Activated naive CD4-positive, alpha-beta T cell treated with anti-CD3 and anti-CD28 coated beads for 36 hours (primary cell): ENCODE measurements at regions not wholly inside any gene's neighbourhood (a gene's known extent, or its start where the extent isn't known, plus 50 kb on each side); places are given as distances from the start of the nearest gene placed in this dataset.

ENCODE experiments used
- CTCF ChIA-PET: fragments of 350-600 bp; sonication (Branson Sonifier 250); formaldehyde crosslinking; loops from one replicate; lab custom pipeline; 2021; ENCODE audit warnings: antibody characterized with exemption; lab: Charles Lee
- DNase-seq: peaks from one replicate; pipeline ENCODE4 v3.0.0-alpha.2; 2020
- H3K27ac Mint-ChIP-seq: one replicate; pipeline ENCODE4 v1.8.0; 2021; ENCODE audit warnings: mild to moderate bottlenecking, mixed read lengths
- H3K27me3 Mint-ChIP-seq: one replicate; pipeline ENCODE4 v1.8.0; 2021; ENCODE audit warnings: low read depth, mixed read lengths
- H3K36me3 Mint-ChIP-seq: one replicate; pipeline ENCODE4 v1.8.0; 2021; ENCODE audit warnings: low read depth, mixed read lengths
- H3K4me1 Mint-ChIP-seq: one replicate; pipeline ENCODE4 v1.8.0; 2021; ENCODE audit warnings: low read depth, mixed read lengths
- H3K4me3 Mint-ChIP-seq: one replicate; pipeline ENCODE4 v1.8.0; 2021; ENCODE audit warnings: mild to moderate bottlenecking, moderate library complexity, mixed read lengths
- H3K9me3 Mint-ChIP-seq: one replicate; pipeline ENCODE4 v1.8.0; 2021; ENCODE audit warnings: mixed read lengths
- intact Hi-C: fragments of 100-400 bp; cut with micrococcal nuclease; formaldehyde crosslinking; loops from one replicate; pipeline ENCODE4 v1.15.1; 2023

GRCh38 chr9:89718176-89718575 lies 113.4 kb downstream of the GADD45G start:
- Mint-ChIP-seq H3K27ac (no peak overlapping the region), H3K9me3 (peaks cover 2% of the 10 kb centered on the region), H3K27me3 (no peaks in the 10 kb centered on the region), H3K4me3 (no peak overlapping the region), H3K4me1 (peaks cover 14% of the 10 kb centered on the region), H3K36me3 (no peaks in the 10 kb centered on the region)
- intact Hi-C loops, result no loop called here
- no peak for DNase-seq
- CTCF ChIA-PET, result no interaction called here

- Mint-ChIP-seq H3K36me3 (no peaks in the 10 kb centered on the region), H3K4me1 (peaks cover 14% of the 10 kb centered on the region), H3K27me3 (no peaks in the 10 kb centered on the region), H3K9me3 (peaks cover 2% of the 10 kb centered on the region), H3K27ac (no peak overlapping the region), H3K4me3 (no peak overlapping the region)
- intact Hi-C loops, result no loop called here
- CTCF ChIA-PET, result no interaction called here
- DNase-seq, result no peak
Observed at GRCh38 chr9:89718651-89719050, 113.8 kb downstream of the GADD45G start.

GRCh38 chr9:89719202-89719601 lies 114.4 kb downstream of the GADD45G start:
- intact Hi-C loops, result no loop called here
- CTCF ChIA-PET, result interaction anchor here (0.8 to 1.5 kb wide), 2 partner anchors 24 to 116 kb away, joined by 3 read pairs; no protein-coding TSS in a partner anchor
- Mint-ChIP-seq H3K27ac (no peak overlapping the region), H3K4me1 (peaks cover 14% of the 10 kb centered on the region), H3K36me3 (no peaks in the 10 kb centered on the region), H3K4me3 (no peak overlapping the region), H3K27me3 (no peaks in the 10 kb centered on the region), H3K9me3 (peaks cover 2% of the 10 kb centered on the region)
- no peak for DNase-seq

GRCh38 chr9:89720696-89721175 lies 115.9 kb downstream of the GADD45G start:
- H3K4me1 Mint-ChIP-seq, result peaks cover 3% of the 10 kb centered on the region
- no peak overlapping the region for H3K4me3 Mint-ChIP-seq

GRCh38 chr9:89721176-89721700 lies 116.4 kb downstream of the GADD45G start:
- no peak overlapping the region for H3K27ac Mint-ChIP-seq
- intact Hi-C loops, result no loop called here
- H3K27me3 Mint-ChIP-seq, result no peaks in the 10 kb centered on the region
- peaks cover 2% of the 10 kb centered on the region for H3K9me3 Mint-ChIP-seq
- no peaks in the 10 kb centered on the region for H3K36me3 Mint-ChIP-seq
- DNase-seq, result no peak
- H3K4me1 Mint-ChIP-seq, result no peaks in the 10 kb centered on the region
- no peak overlapping the region for H3K4me3 Mint-ChIP-seq
- CTCF ChIA-PET, result interaction anchor here (1.5 kb wide), 1 partner anchor 40 kb away, joined by 4 read pairs; no protein-coding TSS in a partner anchor

More at GRCh38 chr9:89720696-89721175, 115.9 kb downstream of the GADD45G start:
- H3K27me3 Mint-ChIP-seq, result no peaks in the 10 kb centered on the region
- intact Hi-C loops, result no loop called here
- no peak overlapping the region for H3K27ac Mint-ChIP-seq
- H3K9me3 Mint-ChIP-seq, result peaks cover 2% of the 10 kb centered on the region
- no peaks in the 10 kb centered on the region for H3K36me3 Mint-ChIP-seq
- DNase-seq, result no peak
- CTCF ChIA-PET, result interaction anchor here (0.7 to 1.5 kb wide), 3 partner anchors 41 to 122 kb away, joined by 3 to 4 read pairs (median 3); no protein-coding TSS in a partner anchor

- CTCF ChIA-PET, result no interaction called here
- no peak overlapping the region for H3K27ac Mint-ChIP-seq
- H3K9me3 Mint-ChIP-seq, result peaks cover 1% of the 10 kb centered on the region
- intact Hi-C loops, result no loop called here
- no peaks in the 10 kb centered on the region for H3K4me1 Mint-ChIP-seq
- H3K36me3 Mint-ChIP-seq, result no peaks in the 10 kb centered on the region
- no peaks in the 10 kb centered on the region for H3K27me3 Mint-ChIP-seq
- DNase-seq, result no peak
- H3K4me3 Mint-ChIP-seq, result no peak overlapping the region
Observed at GRCh38 chr9:89721971-89722530, 117.2 kb downstream of the GADD45G start.

- DNase-seq, result no peak
- H3K36me3 Mint-ChIP-seq, result no peaks in the 10 kb centered on the region
- no peaks in the 10 kb centered on the region for H3K9me3 Mint-ChIP-seq
- intact Hi-C loops, result no loop called here
- H3K4me1 Mint-ChIP-seq, result no peaks in the 10 kb centered on the region
- no peak overlapping the region for H3K27ac Mint-ChIP-seq
- CTCF ChIA-PET, result no interaction called here
- H3K27me3 Mint-ChIP-seq, result no peaks in the 10 kb centered on the region
- no peak overlapping the region for H3K4me3 Mint-ChIP-seq
Observed at GRCh38 chr9:89722712-89723111, 117.9 kb downstream of the GADD45G start.

- Mint-ChIP-seq H3K4me3 (no peak overlapping the region), H3K36me3 (no peaks in the 10 kb centered on the region), H3K4me1 (no peaks in the 10 kb centered on the region), H3K27ac (no peak overlapping the region), H3K27me3 (no peaks in the 10 kb centered on the region), H3K9me3 (no peaks in the 10 kb centered on the region)
- CTCF ChIA-PET, result no interaction called here
- DNase-seq, result no peak
- intact Hi-C loops, result no loop called here
Observed at GRCh38 chr9:89723469-89724100, 118.8 kb downstream of the GADD45G start.

- CTCF ChIA-PET, result no interaction called here
Observed at GRCh38 chr9:89724659-89725058, 119.8 kb downstream of the GADD45G start.

GRCh38 chr9:89725271-89725670 lies 120.5 kb downstream of the GADD45G start:
- Mint-ChIP-seq H3K4me1 (no peaks in the 10 kb centered on the region), H3K27me3 (no peaks in the 10 kb centered on the region), H3K4me3 (no peak overlapping the region), H3K36me3 (no peaks in the 10 kb centered on the region), H3K27ac (no peak overlapping the region), H3K9me3 (no peaks in the 10 kb centered on the region)
- CTCF ChIA-PET, result no interaction called here
- DNase-seq, result no peak
- intact Hi-C loops, result no loop called here

More at GRCh38 chr9:89724659-89725058, 119.8 kb downstream of the GADD45G start:
- H3K36me3 Mint-ChIP-seq, result no peaks in the 10 kb centered on the region
- no peaks in the 10 kb centered on the region for H3K4me1 Mint-ChIP-seq
- no peaks in the 10 kb centered on the region for H3K27me3 Mint-ChIP-seq
- intact Hi-C loops, result no loop called here
- H3K4me3 Mint-ChIP-seq, result no peak overlapping the region
- H3K9me3 Mint-ChIP-seq, result no peaks in the 10 kb centered on the region
- DNase-seq, result no peak
- no peak overlapping the region for H3K27ac Mint-ChIP-seq

GRCh38 chr9:89729954-89730530 lies 125.2 kb downstream of the GADD45G start:
- H3K36me3 Mint-ChIP-seq, result no peaks in the 10 kb centered on the region
- DNase-seq, result no peak
- H3K27ac Mint-ChIP-seq, result no peak overlapping the region
- intact Hi-C loops, result no loop called here
- CTCF ChIA-PET, result interaction anchor here (1.0 kb wide), 1 partner anchor 154 kb away, joined by 4 read pairs; no protein-coding TSS in a partner anchor
- H3K9me3 Mint-ChIP-seq, result no peaks in the 10 kb centered on the region
- no peak overlapping the region for H3K4me3 Mint-ChIP-seq
- H3K4me1 Mint-ChIP-seq, result no peaks in the 10 kb centered on the region
- no peaks in the 10 kb centered on the region for H3K27me3 Mint-ChIP-seq

GRCh38 chr9:89730715-89731114 lies 125.9 kb downstream of the GADD45G start:
- H3K27ac Mint-ChIP-seq, result no peak overlapping the region
- DNase-seq, result no peak
- no peaks in the 10 kb centered on the region for H3K4me1 Mint-ChIP-seq
- no peak overlapping the region for H3K4me3 Mint-ChIP-seq
- H3K9me3 Mint-ChIP-seq, result no peaks in the 10 kb centered on the region
- H3K36me3 Mint-ChIP-seq, result no peaks in the 10 kb centered on the region
- CTCF ChIA-PET, result interaction anchor here (0.7 to 1.7 kb wide), 2 partner anchors 12 to 127 kb away, joined by 4 to 6 read pairs; no protein-coding TSS in a partner anchor
- intact Hi-C loops, result no loop called here
- H3K27me3 Mint-ChIP-seq, result no peaks in the 10 kb centered on the region
